ENCODE measurements at regions not wholly inside any gene's neighbourhood (a gene's known extent, or its start where the extent isn't known, plus 50 kb on each side); places are given as distances from the start of the nearest gene placed in this dataset.
A peak's percentile ranks its signal among the peaks of the same experiment; 100 is the strongest.
"Not testable (repeated sequence)": the region's sequence is repeated elsewhere in the genome, so short reads cannot be mapped to it uniquely, and the experiment has no call there.

- DNase-seq (ENCODE audit: low read depth), result no peak
These were observed 448.6 kb upstream of the CBLB start for GRCh38 chr3:106317141-106318055.

GRCh38 chr3:106321438-106321837 is 452.6 kb upstream of the CBLB start:
- DNase-seq (ENCODE audit: low read depth), result not testable (repeated sequence)

GRCh38 chr3:106323586-106323985 is 454.8 kb upstream of the CBLB start:
- DNase-seq (ENCODE audit: low read depth), result no peak

GRCh38 chr3:106326941-106327695 is 458.3 kb upstream of the CBLB start:
- DNase-seq (ENCODE audit: low read depth), result no peak

GRCh38 chr3:106327696-106328025 is 458.8 kb upstream of the CBLB start:
- no peak for DNase-seq (ENCODE audit: low read depth)

GRCh38 chr3:106328224-106328623 is 459.4 kb upstream of the CBLB start:
- no peak for DNase-seq (ENCODE audit: low read depth)

GRCh38 chr3:106329521-106329920 is 460.7 kb upstream of the CBLB start:
- DNase-seq (ENCODE audit: low read depth), result no peak

GRCh38 chr3:106331636-106332035 is 462.8 kb upstream of the CBLB start:
- DNase-seq (ENCODE audit: low read depth), result no peak

- no peak for DNase-seq (ENCODE audit: low read depth)
These were observed 463.3 kb upstream of the CBLB start for GRCh38 chr3:106332129-106332528.

- DNase-seq (ENCODE audit: low read depth), result peak; percentile 59
These were observed 464.1 kb upstream of the CBLB start for GRCh38 chr3:106332884-106333283.

GRCh38 chr3:106333911-106334618 is 465.3 kb upstream of the CBLB start:
- DNase-seq (ENCODE audit: low read depth), result peak; percentile 40

- DNase-seq (ENCODE audit: low read depth), result no peak
These were observed 467.8 kb upstream of the CBLB start for GRCh38 chr3:106336619-106337018.

- peak; percentile 33 for DNase-seq (ENCODE audit: low read depth)
These were observed 468.3 kb upstream of the CBLB start for GRCh38 chr3:106337116-106337515.

- DNase-seq (ENCODE audit: low read depth), result no peak
These were observed 469.9 kb upstream of the CBLB start for GRCh38 chr3:106338582-106339214.

- no peak for DNase-seq (ENCODE audit: low read depth)
These were observed 470.7 kb upstream of the CBLB start for GRCh38 chr3:106339551-106339950.

GRCh38 chr3:106341087-106341486 is 472.3 kb upstream of the CBLB start:
- DNase-seq (ENCODE audit: low read depth), result no peak

- DNase-seq (ENCODE audit: low read depth), result no peak
These were observed 472.9 kb upstream of the CBLB start for GRCh38 chr3:106341586-106342162.

- DNase-seq (ENCODE audit: low read depth), result no peak
These were observed 473.6 kb upstream of the CBLB start for GRCh38 chr3:106342386-106342785.

- no peak for DNase-seq (ENCODE audit: low read depth)
These were observed 475.0 kb upstream of the CBLB start for GRCh38 chr3:106343811-106344210.

GRCh38 chr3:106345353-106346027 is 476.7 kb upstream of the CBLB start:
- DNase-seq (ENCODE audit: low read depth), result peak; percentile 84

- no peak for DNase-seq (ENCODE audit: low read depth)
These were observed 478.5 kb upstream of the CBLB start for GRCh38 chr3:106347350-106347749.
